Ishikawa (cell line): ENCODE measurements at regions not wholly inside any gene's neighbourhood (a gene's known extent, or its start where the extent isn't known, plus 50 kb on each side); places are given as distances from the start of the nearest gene placed in this dataset.

ENCODE experiments used
- CEBPB ChIP-seq: IDR thresholded peaks from 2 replicates; pipeline ENCODE4 v1.6.1; 2012
- CREB1 ChIP-seq: IDR thresholded peaks from 2 replicates; pipeline ENCODE4 v1.6.1; 2012; ENCODE audit warnings: low read depth
- EGR1 ChIP-seq: IDR thresholded peaks from 2 replicates; pipeline ENCODE4 v1.6.1; 2012
- EP300 ChIP-seq: IDR thresholded peaks from 2 replicates; pipeline ENCODE4 v1.6.1; 2012; ENCODE audit warnings: borderline replicate concordance
- FOXM1 ChIP-seq: IDR thresholded peaks from 2 replicates; pipeline ENCODE4 v1.6.1; 2012; ENCODE audit warnings: low read depth, borderline replicate concordance
- NFIC ChIP-seq: IDR thresholded peaks from 2 replicates; pipeline ENCODE4 v1.6.1; 2012
- RAD21 ChIP-seq: IDR thresholded peaks from 2 replicates; pipeline ENCODE4 v1.6.1; 2012; ENCODE audit warnings: low read depth
- TAF1 ChIP-seq: IDR thresholded peaks from 2 replicates; pipeline ENCODE4 v1.6.1; 2012; ENCODE audit warnings: low read depth, mild to moderate bottlenecking
- TCF12 ChIP-seq: IDR thresholded peaks from 2 replicates; pipeline ENCODE4 v1.6.1; 2012; ENCODE audit warnings: low read depth
- TEAD4 ChIP-seq: IDR thresholded peaks from 2 replicates; pipeline ENCODE4 v1.6.1; 2012
- YY1 ChIP-seq: IDR thresholded peaks from 2 replicates; pipeline ENCODE4 v1.6.1; 2012; ENCODE audit warnings: low read depth
- ZBTB7A ChIP-seq: IDR thresholded peaks from 2 replicates; pipeline ENCODE4 v1.6.1; 2012; ENCODE audit warnings: low read depth
- TF ChIP-seq, protein P1 (sequence below): IDR thresholded peaks from 2 replicates; pipeline ENCODE4 v1.6.1; 2012; ENCODE audit warnings: low read depth, mild to moderate bottlenecking
- TF ChIP-seq, protein P2 (sequence below): IDR thresholded peaks from 2 replicates; pipeline ENCODE4 v1.6.1; 2012
- TF ChIP-seq, protein P3 (sequence below): IDR thresholded peaks from 2 replicates; pipeline ENCODE4 v1.6.1; 2012

DNA sequence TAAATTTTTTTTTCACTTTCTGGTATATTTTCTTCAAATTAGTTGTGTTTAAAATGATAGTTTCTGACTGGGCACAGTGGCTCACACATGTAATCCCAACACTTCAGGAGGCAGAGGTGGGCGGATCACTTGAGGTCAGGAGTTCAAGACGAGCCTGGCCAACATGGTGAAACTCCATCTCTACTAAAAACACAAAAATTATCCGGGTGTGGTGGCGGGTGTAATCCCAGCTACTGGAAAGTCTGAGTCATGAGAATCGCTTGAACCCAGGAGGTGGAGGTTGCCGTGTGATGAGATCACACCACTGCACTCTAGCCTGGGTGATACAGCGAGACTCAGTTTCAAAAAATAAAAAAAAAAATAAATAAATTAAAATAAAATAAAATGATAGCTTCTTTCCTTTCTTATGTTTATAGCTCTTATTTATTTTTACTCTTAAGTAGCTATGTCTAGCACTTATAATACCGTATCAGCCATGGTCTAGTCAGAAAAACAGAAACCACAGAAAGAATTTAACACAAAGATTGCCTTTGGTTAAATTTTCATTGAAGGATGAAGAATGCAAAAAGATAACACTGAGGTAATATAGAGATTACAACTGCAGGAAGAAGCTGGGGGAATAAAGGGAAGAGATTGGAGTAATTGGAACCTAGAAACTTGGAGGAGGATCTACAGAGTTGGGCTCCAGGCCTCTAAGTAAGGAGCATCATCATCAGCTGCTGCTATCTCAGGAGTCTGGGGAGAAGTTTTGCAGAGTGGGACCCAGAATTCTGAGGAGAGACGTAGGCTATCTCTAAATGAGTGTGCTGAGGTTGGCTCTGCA lies 54.7 kb upstream of the MBOAT2 start:
- TF ChIP-seq ZBTB7A = no peak
- no peak for TF ChIP-seq FOXM1
- no peak for TF ChIP-seq YY1
- no peak for TF ChIP-seq RAD21
- TF ChIP-seq, protein P1, sequence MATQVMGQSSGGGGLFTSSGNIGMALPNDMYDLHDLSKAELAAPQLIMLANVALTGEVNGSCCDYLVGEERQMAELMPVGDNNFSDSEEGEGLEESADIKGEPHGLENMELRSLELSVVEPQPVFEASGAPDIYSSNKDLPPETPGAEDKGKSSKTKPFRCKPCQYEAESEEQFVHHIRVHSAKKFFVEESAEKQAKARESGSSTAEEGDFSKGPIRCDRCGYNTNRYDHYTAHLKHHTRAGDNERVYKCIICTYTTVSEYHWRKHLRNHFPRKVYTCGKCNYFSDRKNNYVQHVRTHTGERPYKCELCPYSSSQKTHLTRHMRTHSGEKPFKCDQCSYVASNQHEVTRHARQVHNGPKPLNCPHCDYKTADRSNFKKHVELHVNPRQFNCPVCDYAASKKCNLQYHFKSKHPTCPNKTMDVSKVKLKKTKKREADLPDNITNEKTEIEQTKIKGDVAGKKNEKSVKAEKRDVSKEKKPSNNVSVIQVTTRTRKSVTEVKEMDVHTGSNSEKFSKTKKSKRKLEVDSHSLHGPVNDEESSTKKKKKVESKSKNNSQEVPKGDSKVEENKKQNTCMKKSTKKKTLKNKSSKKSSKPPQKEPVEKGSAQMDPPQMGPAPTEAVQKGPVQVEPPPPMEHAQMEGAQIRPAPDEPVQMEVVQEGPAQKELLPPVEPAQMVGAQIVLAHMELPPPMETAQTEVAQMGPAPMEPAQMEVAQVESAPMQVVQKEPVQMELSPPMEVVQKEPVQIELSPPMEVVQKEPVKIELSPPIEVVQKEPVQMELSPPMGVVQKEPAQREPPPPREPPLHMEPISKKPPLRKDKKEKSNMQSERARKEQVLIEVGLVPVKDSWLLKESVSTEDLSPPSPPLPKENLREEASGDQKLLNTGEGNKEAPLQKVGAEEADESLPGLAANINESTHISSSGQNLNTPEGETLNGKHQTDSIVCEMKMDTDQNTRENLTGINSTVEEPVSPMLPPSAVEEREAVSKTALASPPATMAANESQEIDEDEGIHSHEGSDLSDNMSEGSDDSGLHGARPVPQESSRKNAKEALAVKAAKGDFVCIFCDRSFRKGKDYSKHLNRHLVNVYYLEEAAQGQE = no peak

DNA sequence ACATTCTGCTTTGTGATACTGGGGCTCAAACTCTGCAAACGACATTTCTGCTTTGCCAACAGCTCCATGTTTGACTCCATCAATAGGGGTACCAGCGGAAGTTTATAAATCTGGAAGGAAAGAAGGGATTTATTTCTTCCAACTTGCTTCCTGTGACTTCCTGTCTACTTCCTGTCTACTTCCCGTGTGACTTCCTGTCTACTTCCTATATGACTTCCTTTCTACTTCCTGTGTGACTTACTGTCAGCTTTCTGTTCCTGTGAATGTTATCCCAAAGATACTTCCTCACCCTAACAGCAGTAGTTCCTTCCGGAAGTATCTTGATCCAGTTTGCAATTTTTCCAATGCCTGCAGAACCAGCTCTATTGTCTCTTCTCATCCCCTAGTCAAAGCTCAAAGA lies 52.0 kb upstream of the MBOAT2 start:
- TF ChIP-seq CREB1 (no peak), RAD21 (no peak), EGR1 (no peak), YY1 (no peak), TEAD4 (no peak), FOXM1 (no peak), NFIC (no peak), ZBTB7A (no peak), CEBPB (no peak)
- TF ChIP-seq, protein P1 = no peak
- TF ChIP-seq, protein P2, sequence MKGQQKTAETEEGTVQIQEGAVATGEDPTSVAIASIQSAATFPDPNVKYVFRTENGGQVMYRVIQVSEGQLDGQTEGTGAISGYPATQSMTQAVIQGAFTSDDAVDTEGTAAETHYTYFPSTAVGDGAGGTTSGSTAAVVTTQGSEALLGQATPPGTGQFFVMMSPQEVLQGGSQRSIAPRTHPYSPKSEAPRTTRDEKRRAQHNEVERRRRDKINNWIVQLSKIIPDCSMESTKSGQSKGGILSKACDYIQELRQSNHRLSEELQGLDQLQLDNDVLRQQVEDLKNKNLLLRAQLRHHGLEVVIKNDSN = no peak

DNA sequence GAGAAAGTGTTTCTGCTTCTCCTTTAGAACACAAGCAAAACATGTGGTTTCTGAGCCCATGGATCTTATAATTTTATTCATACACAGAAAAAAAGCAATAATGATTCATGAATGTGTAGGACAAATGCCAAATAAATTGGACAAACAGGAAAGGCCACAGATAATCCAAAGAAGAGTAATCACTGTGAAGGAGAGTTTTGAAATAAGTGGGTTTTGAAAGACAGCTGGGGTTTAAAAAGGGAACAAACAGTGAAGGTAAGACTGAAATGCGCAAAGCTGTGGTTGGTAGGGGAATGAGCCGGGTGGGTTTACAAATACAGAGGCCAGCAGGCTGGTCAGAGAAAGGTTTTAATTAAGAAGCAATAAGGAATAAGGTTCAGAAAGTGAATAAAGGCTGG lies 50.0 kb upstream of the MBOAT2 start:
- TF ChIP-seq, protein P2 = no peak
- TF ChIP-seq TCF12 = no peak
- TF ChIP-seq ZBTB7A = no peak
- TF ChIP-seq, protein P1 = no peak
- TF ChIP-seq TEAD4 = no peak
- TF ChIP-seq CEBPB = no peak
- no peak for TF ChIP-seq CREB1
- TF ChIP-seq NFIC = no peak
- no peak for TF ChIP-seq TAF1
- TF ChIP-seq EP300 = no peak
- no peak for TF ChIP-seq EGR1
- TF ChIP-seq YY1 = no peak
- TF ChIP-seq, protein P3, sequence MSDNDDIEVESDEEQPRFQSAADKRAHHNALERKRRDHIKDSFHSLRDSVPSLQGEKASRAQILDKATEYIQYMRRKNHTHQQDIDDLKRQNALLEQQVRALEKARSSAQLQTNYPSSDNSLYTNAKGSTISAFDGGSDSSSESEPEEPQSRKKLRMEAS = no peak
- TF ChIP-seq FOXM1 = no peak
- TF ChIP-seq RAD21 = no peak
